ENCODE measurements at regions not wholly inside any gene's neighbourhood (a gene's known extent, or its start where the extent isn't known, plus 50 kb on each side); places are given as distances from the start of the nearest gene placed in this dataset.

DNA sequence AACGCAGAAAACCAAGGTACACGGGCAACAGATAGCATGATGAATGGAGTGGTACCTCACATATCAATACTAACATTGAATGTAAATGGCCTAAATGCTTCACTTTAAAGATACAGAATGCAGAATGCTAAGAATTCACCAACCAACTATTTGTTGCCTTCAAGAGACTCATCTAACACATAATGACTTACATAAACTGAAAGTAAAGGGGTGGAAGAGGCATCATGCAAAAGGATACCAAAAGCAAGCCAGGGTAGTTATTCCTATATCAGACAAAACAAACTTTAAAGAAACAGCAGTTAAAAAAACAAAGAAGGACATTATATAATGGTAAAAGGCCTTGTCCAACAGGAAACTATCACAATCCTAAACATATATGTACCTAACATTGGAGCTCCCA, 137.1 kb upstream of the APP start:
- CTCF ChIA-PET: no interaction called here
- no peaks in the 10 kb centered on the region for H3K9me3 ChIP-seq (ENCODE audit: control insufficient read depth, insufficient read depth, low read depth, low read length)
- H3K36me3 ChIP-seq (ENCODE audit: control insufficient read depth in 2 of 2, insufficient read depth in 1 of 2, low read length in 2 of 2): no peaks in the 10 kb centered on the region
- H3K4me3 ChIP-seq (ENCODE audit: low read depth, low read length): no peak overlapping the region
- H3K27ac ChIP-seq (ENCODE audit: extremely low read depth, low read depth, low read length): no peak overlapping the region
- H3K4me1 ChIP-seq (ENCODE audit: control insufficient read depth, insufficient read depth, low read length): no peaks in the 10 kb centered on the region
- TF ChIP-seq SCRT2 (tag by site-specific recombination; IDR thresholded peaks at IDR 0.05) (no peak), ZNF560 (tag by site-specific recombination; IDR thresholded peaks at IDR 0.05; ENCODE audit: borderline replicate concordance) (no peak), ZBTB20 (tag by site-specific recombination; IDR thresholded peaks at IDR 0.05) (no peak), MEIS1 (CRISPR knock-in tag; IDR thresholded peaks at IDR 0.05; ENCODE audit: borderline replicate concordance) (no peak), MZF1 (tag by site-specific recombination; IDR thresholded peaks at IDR 0.05; ENCODE audit: borderline replicate concordance) (no peak), ZNF660 (tag by site-specific recombination; IDR thresholded peaks at IDR 0.05) (no peak), ZNF174 (tag by site-specific recombination; IDR thresholded peaks at IDR 0.05) (no peak), ZNF670 (tag by site-specific recombination; IDR thresholded peaks at IDR 0.05; ENCODE audit: low read depth) (no peak), GFI1B (tag by site-specific recombination; IDR thresholded peaks at IDR 0.05) (no peak), ZNF521 (tag by site-specific recombination; IDR thresholded peaks at IDR 0.05) (no peak), ZBTB17 (tag by site-specific recombination; IDR thresholded peaks at IDR 0.05) (no peak), TRIM28 (IDR thresholded peaks at IDR 0.05; ENCODE audit: borderline replicate concordance, low read length) (no peak), ZNF585B (tag by site-specific recombination; IDR thresholded peaks at IDR 0.05) (no peak), ZNF600 (tag by site-specific recombination; IDR thresholded peaks at IDR 0.05) (no peak)
- TF ChIP-seq, protein P1, sequence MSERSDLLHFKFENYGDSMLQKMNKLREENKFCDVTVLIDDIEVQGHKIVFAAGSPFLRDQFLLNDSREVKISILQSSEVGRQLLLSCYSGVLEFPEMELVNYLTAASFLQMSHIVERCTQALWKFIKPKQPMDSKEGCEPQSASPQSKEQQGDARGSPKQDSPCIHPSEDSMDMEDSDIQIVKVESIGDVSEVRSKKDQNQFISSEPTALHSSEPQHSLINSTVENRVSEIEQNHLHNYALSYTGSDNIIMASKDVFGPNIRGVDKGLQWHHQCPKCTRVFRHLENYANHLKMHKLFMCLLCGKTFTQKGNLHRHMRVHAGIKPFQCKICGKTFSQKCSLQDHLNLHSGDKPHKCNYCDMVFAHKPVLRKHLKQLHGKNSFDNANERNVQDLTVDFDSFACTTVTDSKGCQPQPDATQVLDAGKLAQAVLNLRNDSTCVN (tag by site-specific recombination; optimal IDR thresholded peaks at IDR 0.05): no peak
- TF ChIP-seq, protein P2, sequence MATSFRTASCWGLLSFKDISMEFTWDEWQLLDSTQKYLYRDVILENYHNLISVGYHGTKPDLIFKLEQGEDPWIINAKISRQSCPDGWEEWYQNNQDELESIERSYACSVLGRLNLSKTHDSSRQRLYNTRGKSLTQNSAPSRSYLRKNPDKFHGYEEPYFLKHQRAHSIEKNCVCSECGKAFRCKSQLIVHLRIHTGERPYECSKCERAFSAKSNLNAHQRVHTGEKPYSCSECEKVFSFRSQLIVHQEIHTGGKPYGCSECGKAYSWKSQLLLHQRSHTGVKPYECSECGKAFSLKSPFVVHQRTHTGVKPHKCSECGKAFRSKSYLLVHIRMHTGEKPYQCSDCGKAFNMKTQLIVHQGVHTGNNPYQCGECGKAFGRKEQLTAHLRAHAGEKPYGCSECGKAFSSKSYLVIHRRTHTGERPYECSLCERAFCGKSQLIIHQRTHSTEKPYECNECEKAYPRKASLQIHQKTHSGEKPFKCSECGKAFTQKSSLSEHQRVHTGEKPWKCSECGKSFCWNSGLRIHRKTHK (tag by site-specific recombination; IDR thresholded peaks at IDR 0.05): no peak
- TF ChIP-seq, protein P3, sequence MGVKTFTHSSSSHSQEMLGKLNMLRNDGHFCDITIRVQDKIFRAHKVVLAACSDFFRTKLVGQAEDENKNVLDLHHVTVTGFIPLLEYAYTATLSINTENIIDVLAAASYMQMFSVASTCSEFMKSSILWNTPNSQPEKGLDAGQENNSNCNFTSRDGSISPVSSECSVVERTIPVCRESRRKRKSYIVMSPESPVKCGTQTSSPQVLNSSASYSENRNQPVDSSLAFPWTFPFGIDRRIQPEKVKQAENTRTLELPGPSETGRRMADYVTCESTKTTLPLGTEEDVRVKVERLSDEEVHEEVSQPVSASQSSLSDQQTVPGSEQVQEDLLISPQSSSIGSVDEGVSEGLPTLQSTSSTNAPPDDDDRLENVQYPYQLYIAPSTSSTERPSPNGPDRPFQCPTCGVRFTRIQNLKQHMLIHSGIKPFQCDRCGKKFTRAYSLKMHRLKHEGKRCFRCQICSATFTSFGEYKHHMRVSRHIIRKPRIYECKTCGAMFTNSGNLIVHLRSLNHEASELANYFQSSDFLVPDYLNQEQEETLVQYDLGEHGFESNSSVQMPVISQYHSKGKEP (tag by site-specific recombination; IDR thresholded peaks at IDR 0.05): no peak
- POLR2A ChIA-PET: no interaction called here

DNA sequence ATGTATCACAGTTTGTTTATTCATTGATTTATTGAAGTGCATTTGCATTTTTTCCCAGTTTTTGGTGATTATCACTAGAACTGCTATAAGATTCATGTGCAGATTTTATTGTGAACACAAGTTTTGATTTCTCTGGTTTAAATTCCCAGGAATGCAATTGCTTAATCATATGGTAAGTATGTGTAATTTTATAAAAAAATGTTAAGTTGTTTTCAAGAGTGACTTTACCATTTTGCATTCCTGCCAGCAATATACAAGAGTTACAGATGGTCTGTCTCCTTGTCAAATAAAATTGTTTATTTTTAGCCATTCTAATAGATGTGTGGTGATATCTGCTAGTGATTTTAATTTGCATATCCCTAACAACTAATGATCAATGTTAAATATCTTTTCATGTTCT, 127.3 kb upstream of the APP start:
- no peaks in the 10 kb centered on the region for H3K4me1 ChIP-seq (ENCODE audit: control insufficient read depth, insufficient read depth, low read length)
- ChIA-PET CTCF (interaction anchor here (0.7 kb wide), 1 partner anchor 33 kb away, joined by 3 read pairs; no protein-coding TSS in a partner anchor), POLR2A (no interaction called here)
- no peaks in the 10 kb centered on the region for H3K36me3 ChIP-seq (ENCODE audit: control insufficient read depth in 2 of 2, insufficient read depth in 1 of 2, low read length in 2 of 2)
- no peaks in the 10 kb centered on the region for H3K9me3 ChIP-seq (ENCODE audit: control insufficient read depth, insufficient read depth, low read depth, low read length)
- H3K4me3 ChIP-seq (ENCODE audit: low read depth, low read length): no peak overlapping the region
- H3K27ac ChIP-seq (ENCODE audit: extremely low read depth, low read depth, low read length): no peak overlapping the region
- TF ChIP-seq ZNF48 (tag by site-specific recombination; IDR thresholded peaks at IDR 0.05) (no peak), ZNF266 (tag by site-specific recombination; IDR thresholded peaks at IDR 0.05; ENCODE audit: low read depth) (no peak), ZSCAN23 (tag by site-specific recombination; IDR thresholded peaks at IDR 0.05) (no peak), ZNF37A (tag by site-specific recombination; IDR thresholded peaks at IDR 0.05) (no peak), SP3 (tag by site-specific recombination; IDR thresholded peaks at IDR 0.05) (no peak), BCL11A (tag by site-specific recombination; IDR thresholded peaks at IDR 0.05; ENCODE audit: low read depth) (no peak)
- TF ChIP-seq, protein P4, sequence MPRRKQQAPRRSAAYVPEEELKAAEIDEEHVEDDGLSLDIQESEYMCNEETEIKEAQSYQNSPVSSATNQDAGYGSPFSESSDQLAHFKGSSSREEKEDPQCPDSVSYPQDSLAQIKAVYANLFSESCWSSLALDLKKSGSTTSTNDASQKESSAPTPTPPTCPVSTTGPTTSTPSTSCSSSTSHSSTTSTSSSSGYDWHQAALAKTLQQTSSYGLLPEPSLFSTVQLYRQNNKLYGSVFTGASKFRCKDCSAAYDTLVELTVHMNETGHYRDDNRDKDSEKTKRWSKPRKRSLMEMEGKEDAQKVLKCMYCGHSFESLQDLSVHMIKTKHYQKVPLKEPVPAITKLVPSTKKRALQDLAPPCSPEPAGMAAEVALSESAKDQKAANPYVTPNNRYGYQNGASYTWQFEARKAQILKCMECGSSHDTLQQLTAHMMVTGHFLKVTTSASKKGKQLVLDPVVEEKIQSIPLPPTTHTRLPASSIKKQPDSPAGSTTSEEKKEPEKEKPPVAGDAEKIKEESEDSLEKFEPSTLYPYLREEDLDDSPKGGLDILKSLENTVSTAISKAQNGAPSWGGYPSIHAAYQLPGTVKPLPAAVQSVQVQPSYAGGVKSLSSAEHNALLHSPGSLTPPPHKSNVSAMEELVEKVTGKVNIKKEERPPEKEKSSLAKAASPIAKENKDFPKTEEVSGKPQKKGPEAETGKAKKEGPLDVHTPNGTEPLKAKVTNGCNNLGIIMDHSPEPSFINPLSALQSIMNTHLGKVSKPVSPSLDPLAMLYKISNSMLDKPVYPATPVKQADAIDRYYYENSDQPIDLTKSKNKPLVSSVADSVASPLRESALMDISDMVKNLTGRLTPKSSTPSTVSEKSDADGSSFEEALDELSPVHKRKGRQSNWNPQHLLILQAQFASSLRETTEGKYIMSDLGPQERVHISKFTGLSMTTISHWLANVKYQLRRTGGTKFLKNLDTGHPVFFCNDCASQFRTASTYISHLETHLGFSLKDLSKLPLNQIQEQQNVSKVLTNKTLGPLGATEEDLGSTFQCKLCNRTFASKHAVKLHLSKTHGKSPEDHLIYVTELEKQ (tag by site-specific recombination; IDR thresholded peaks at IDR 0.05; ENCODE audit: borderline replicate concordance): no peak
- TF ChIP-seq, protein P5, sequence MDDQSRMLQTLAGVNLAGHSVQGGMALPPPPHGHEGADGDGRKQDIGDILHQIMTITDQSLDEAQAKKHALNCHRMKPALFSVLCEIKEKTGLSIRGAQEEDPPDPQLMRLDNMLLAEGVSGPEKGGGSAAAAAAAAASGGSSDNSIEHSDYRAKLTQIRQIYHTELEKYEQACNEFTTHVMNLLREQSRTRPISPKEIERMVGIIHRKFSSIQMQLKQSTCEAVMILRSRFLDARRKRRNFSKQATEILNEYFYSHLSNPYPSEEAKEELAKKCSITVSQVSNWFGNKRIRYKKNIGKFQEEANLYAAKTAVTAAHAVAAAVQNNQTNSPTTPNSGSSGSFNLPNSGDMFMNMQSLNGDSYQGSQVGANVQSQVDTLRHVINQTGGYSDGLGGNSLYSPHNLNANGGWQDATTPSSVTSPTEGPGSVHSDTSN (CRISPR knock-in tag; IDR thresholded peaks at IDR 0.05): no peak
